Rectal smooth muscle tissue (tissue), 1 donor: ENCODE measurements at regions not wholly inside any gene's neighbourhood (a gene's known extent, or its start where the extent isn't known, plus 50 kb on each side); places are given as distances from the start of the nearest gene placed in this dataset.
"Not testable (repeated sequence)": the region's sequence is repeated elsewhere in the genome, so short reads cannot be mapped to it uniquely, and the experiment has no call there.

ENCODE experiments used
- H3K27ac ChIP-seq: one replicate; pipeline ENCODE4 v1.7.0; 2013; ENCODE audit warnings: low read depth, low read length, inconsistent platforms
- H3K27me3 ChIP-seq: one replicate; pipeline ENCODE4 v1.7.0; 2013; ENCODE audit warnings: low read length; ENCODE audit not compliant: control insufficient read depth, insufficient read depth
- H3K36me3 ChIP-seq: one replicate; pipeline ENCODE4 v1.7.0; 2013; ENCODE audit warnings: low read length; ENCODE audit not compliant: control insufficient read depth, insufficient read depth
- H3K4me1 ChIP-seq: one replicate; pipeline ENCODE4 v1.7.0; 2013; ENCODE audit warnings: low read length; ENCODE audit not compliant: control insufficient read depth, insufficient read depth
- H3K4me3 ChIP-seq: one replicate; pipeline ENCODE4 v1.7.0; 2013; ENCODE audit warnings: low read length
- H3K9ac ChIP-seq: one replicate; pipeline ENCODE4 v1.7.0; 2013; ENCODE audit warnings: low read length

GRCh38 chr4:22573198-22573597, 57.3 kb upstream of the ADGRA3 start:
- Histone ChIP-seq H3K9ac (no peak overlapping the region), H3K27ac (peak overlapping the region; percentile 60), H3K27me3 (no peaks in the 10 kb centered on the region), H3K4me1 (peaks cover 15% of the 10 kb centered on the region), H3K36me3 (no peaks in the 10 kb centered on the region), H3K4me3 (no peak overlapping the region)

- Histone ChIP-seq H3K27me3 (no peaks in the 10 kb centered on the region), H3K4me1 (peaks cover 19% of the 10 kb centered on the region), H3K9ac (no peak overlapping the region), H3K36me3 (no peaks in the 10 kb centered on the region), H3K27ac (peak overlapping the region; percentile 60), H3K4me3 (no peak overlapping the region)
These were observed 57.8 kb upstream of the ADGRA3 start for GRCh38 chr4:22573641-22574040.

GRCh38 chr4:22574424-22574823, 58.6 kb upstream of the ADGRA3 start:
- peaks cover 20% of the 10 kb centered on the region for H3K4me1 ChIP-seq
- no peak overlapping the region for H3K4me3 ChIP-seq
- no peaks in the 10 kb centered on the region for H3K36me3 ChIP-seq
- H3K27me3 ChIP-seq: no peaks in the 10 kb centered on the region
- peak overlapping the region; percentile 60 for H3K27ac ChIP-seq
- H3K9ac ChIP-seq: no peak overlapping the region

GRCh38 chr4:22574880-22575279, 59.0 kb upstream of the ADGRA3 start:
- H3K9ac ChIP-seq: no peak overlapping the region
- H3K4me3 ChIP-seq: no peak overlapping the region
- H3K36me3 ChIP-seq: no peaks in the 10 kb centered on the region
- peaks cover 20% of the 10 kb centered on the region for H3K4me1 ChIP-seq
- H3K27me3 ChIP-seq: no peaks in the 10 kb centered on the region
- peak overlapping the region; percentile 60 for H3K27ac ChIP-seq

GRCh38 chr4:22587253-22587652, 71.4 kb upstream of the ADGRA3 start:
- Histone ChIP-seq H3K27me3 (no peaks in the 10 kb centered on the region), H3K27ac (no peak overlapping the region), H3K9ac (no peak overlapping the region), H3K36me3 (no peaks in the 10 kb centered on the region), H3K4me1 (no peaks in the 10 kb centered on the region), H3K4me3 (no peak overlapping the region)

- H3K9ac ChIP-seq: no peak overlapping the region
- no peak overlapping the region for H3K27ac ChIP-seq
- H3K36me3 ChIP-seq: no peaks in the 10 kb centered on the region
- no peak overlapping the region for H3K4me3 ChIP-seq
- no peaks in the 10 kb centered on the region for H3K4me1 ChIP-seq
- H3K27me3 ChIP-seq: no peaks in the 10 kb centered on the region
These were observed 78.1 kb upstream of the ADGRA3 start for GRCh38 chr4:22593933-22594332.

- Histone ChIP-seq H3K9ac (no peak overlapping the region), H3K4me3 (no peak overlapping the region), H3K4me1 (no peaks in the 10 kb centered on the region), H3K36me3 (no peaks in the 10 kb centered on the region), H3K27me3 (no peaks in the 10 kb centered on the region), H3K27ac (no peak overlapping the region)
These were observed 79.8 kb upstream of the ADGRA3 start for GRCh38 chr4:22595684-22596083.

- Histone ChIP-seq H3K27ac (no peak overlapping the region), H3K27me3 (no peaks in the 10 kb centered on the region), H3K36me3 (no peaks in the 10 kb centered on the region), H3K9ac (no peak overlapping the region), H3K4me3 (no peak overlapping the region), H3K4me1 (no peaks in the 10 kb centered on the region)
These were observed 80.5 kb upstream of the ADGRA3 start for GRCh38 chr4:22596409-22596808.

GRCh38 chr4:22597471-22597870, 81.6 kb upstream of the ADGRA3 start:
- H3K9ac ChIP-seq: no peak overlapping the region
- no peaks in the 10 kb centered on the region for H3K36me3 ChIP-seq
- H3K4me3 ChIP-seq: no peak overlapping the region
- H3K27me3 ChIP-seq: no peaks in the 10 kb centered on the region
- no peak overlapping the region for H3K27ac ChIP-seq
- no peaks in the 10 kb centered on the region for H3K4me1 ChIP-seq

- H3K36me3 ChIP-seq, H3K4me3 ChIP-seq, H3K27ac ChIP-seq, H3K4me1 ChIP-seq, H3K9ac ChIP-seq, H3K27me3 ChIP-seq: not testable (repeated sequence)
These were observed 82.5 kb upstream of the ADGRA3 start for GRCh38 chr4:22598113-22599047.

- not testable (repeated sequence) for H3K36me3 ChIP-seq
These were observed 83.5 kb upstream of the ADGRA3 start for GRCh38 chr4:22599228-22599928.

GRCh38 chr4:22599929-22600432, 84.1 kb upstream of the ADGRA3 start:
- H3K36me3 ChIP-seq, H3K9ac ChIP-seq, H3K27me3 ChIP-seq, H3K27ac ChIP-seq, H3K4me3 ChIP-seq, H3K4me1 ChIP-seq: not testable (repeated sequence)

More at GRCh38 chr4:22599228-22599928, 83.5 kb upstream of the ADGRA3 start:
- H3K27me3 ChIP-seq, H3K4me1 ChIP-seq, H3K4me3 ChIP-seq, H3K9ac ChIP-seq, H3K27ac ChIP-seq: not testable (repeated sequence)
